GM18861 (cell line): ENCODE measurements at regions not wholly inside any gene's neighbourhood (a gene's known extent, or its start where the extent isn't known, plus 50 kb on each side); places are given as distances from the start of the nearest gene placed in this dataset.
"Not testable (repeated sequence)": the region's sequence is repeated elsewhere in the genome, so short reads cannot be mapped to it uniquely, and the experiment has no call there.

Source experiments
- ATAC-seq: cut with Tn5 transposase; IDR thresholded peaks from one replicate; pipeline ENCODE4 v1.9.1; 2021; ENCODE audit not compliant: unreplicated experiment

- ATAC-seq, result no peak
Measured at GRCh38 chr1:228846952-228847351, 111.7 kb downstream of the RHOU start.

- not testable (repeated sequence) for ATAC-seq
Measured at GRCh38 chr1:228847451-228847850, 112.2 kb downstream of the RHOU start.

DNA sequence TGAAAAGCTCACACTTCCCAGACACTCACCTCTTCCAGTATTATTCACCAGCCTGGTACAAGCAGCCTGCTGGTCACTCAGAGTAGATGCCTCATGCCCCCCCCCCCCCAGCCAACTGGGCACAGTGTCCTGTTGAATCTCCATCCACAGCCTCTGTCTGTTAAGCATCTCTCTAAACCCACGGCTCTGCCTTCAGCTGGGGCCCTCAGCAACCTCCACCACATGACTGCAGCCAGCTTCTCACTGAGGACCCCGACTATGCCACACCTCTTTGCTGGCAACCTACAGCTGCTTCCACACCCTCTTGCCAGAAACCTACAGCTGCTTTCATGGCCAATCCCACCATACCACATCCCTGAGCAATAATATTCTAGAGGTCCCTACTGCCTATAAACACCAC, 113.1 kb downstream of the RHOU start:
- ATAC-seq, result no peak

DNA sequence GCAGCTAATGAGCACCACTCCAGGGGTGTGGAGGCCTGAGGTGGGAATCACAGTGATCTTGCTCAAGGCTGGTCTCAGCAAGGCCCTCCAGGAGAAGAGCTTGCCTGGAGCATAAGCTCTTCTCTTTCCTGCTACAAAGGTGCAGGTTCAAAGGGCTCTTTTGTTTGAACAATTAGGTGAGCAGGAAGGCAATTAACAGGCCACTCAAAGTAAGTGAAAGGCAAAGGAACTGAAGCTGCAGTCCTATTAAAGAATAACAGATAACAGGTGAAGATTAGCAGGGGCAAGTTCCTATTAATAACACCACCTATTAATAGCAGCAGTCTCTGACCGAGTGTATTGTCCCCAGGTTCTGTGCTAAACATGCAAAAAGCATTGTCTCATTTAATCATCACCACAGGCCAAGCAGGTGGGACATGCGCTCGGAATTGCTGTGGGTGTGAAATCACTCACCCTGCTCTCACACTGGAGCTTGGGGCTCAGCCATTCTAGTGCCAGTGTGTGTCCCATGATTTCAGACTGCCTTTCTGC, 113.8 kb downstream of the RHOU start:
- peak; percentile 90 for ATAC-seq

DNA sequence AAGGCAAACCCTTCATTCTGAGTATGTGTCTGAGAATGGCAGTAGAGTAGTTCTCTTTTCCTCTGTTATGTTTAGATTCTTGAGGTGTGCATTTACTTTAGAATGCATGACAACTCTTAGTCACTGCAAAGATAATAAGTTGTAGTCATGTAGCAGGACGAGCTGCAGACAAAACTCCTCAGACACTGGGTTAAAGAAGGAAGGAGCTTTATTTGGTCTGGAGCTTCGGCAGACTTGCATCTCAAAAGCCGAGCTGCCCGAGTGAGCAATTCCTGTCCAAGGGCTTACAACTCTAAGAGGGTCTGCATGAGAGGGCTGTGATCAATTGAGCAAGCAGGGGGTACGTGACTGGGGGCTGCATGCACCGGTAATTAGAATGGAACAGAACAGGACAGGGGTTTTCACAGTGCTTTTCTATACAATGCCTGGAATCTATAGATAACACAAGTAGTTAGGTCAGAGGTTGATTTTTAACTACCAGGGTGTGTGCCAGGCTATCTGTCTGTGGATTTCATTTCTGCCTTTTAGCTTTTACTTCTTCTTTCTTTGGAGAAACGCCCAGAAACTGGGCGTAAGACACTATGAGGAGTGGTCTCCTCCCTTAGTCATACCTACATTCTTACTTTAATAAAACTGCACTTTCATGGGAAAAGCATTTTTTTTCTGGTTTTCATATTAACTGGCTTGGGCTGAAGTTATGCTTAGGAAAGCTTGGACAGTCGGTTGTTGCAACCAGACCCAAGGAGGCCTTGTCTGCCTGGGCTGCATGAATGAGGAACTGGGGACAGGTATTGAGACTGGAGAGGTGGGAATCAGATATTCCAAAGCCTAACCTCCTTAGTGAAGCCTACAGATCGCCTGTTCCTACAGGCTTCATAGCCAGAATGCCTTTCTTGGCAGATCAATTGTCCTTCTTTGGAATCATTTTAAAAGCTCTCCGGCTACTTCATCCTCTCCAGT, 115.1 kb downstream of the RHOU start:
- ATAC-seq, result peak; percentile 29

GRCh38 chr1:228851193-228851592, 115.9 kb downstream of the RHOU start:
- ATAC-seq, result no peak

DNA sequence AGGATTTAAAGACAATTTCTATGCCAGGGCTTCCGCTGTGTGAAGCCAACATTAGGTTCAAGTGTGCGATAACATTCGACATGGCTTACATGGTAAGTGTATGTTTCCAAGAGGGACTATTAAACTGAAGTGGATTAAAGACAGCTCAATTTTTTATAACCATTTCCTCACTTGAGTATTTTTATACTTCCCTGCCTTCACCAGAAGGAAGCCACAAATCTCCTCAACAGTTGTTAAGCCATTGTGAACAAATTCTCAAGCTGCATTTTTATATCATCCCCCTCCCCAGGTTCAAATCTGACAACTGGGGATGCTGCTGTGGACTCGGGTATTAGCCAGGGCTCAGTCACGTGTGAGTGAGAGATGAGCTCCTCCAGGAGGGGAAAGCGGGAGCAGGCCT, 116.3 kb downstream of the RHOU start:
- no peak for ATAC-seq

DNA sequence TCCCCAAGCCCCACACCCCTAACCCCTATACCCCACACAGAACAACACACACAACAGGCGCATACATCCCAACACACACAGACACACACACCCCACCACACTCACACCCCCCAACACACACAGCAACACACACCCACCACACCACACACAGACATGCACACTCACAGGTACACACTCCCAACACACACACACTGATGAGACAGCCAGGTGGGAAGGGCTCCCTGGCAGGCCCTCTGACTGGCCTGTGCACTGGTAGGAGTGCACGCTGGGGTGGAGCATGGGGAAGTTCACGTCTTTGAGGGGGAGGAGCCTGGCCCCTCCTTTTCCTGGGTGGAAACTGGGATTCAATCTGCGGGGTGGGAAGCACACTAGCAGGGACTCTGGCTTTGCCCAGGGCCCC, 116.7 kb downstream of the RHOU start:
- no peak for ATAC-seq

DNA sequence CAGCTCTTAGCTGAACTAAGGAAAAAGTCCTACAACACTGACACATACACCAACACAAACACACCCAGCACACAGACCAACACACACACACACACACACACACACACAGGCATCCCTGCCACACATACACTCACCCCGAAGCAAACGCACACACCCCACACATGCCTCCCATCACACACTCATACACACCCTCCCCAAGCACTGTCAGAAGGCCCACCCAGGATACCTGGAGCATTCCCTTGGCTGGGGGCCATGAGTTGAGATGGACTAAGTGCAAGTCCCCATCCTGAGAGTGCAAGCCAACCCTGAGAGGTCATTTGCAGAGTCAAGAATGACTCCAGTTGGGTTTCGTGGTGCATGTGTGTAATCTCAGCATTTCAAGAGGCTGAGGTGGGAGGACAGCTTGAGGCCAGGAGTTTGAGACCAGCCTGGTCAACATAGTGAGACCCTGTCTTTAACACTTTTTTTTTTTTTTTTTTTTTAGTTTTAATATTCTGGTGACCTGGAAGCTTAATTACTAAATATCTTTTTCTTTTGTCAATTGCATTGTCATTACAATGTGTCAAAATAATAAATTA, 117.3 kb downstream of the RHOU start:
- ATAC-seq, result no peak

DNA sequence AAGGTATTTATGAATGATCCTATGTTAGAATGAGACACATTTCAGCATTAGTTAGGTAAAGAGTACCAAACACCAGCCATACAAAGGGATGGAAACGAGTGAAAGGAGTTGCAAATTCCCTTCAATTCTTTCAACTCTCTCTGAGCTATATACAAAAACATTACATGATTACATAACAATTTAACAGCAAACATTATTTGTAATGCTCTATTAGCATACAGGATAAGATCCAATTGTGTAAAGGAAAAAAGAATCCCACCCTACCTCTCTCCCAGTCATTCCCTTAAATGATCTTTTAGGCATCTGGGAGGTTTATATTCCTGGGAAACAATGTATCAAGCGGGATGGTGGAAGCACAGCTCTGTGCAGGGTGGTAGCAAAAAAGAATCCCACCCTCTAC, 117.9 kb downstream of the RHOU start:
- no peak for ATAC-seq

- no peak for ATAC-seq
Measured at GRCh38 chr1:228853637-228854036, 118.4 kb downstream of the RHOU start.

DNA sequence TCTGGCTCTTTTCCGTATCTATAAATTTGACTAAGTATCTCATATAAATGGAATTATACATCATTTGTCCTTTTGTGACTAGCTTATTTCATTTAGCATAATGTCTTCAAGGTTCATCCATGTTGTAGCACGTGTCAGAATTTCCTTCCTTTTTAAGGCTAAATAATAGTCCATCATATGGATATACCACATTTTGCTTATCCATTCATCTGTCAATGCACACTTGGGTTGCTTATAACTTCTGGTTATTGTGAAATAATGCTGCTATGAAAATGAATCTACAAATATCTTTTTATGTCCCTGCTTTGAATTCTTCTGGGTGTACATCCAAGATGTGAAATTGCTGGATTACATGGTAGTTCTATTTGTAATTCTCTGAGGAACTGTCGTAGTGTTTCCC, 119.6 kb downstream of the RHOU start:
- ATAC-seq, result no peak

- no peak for ATAC-seq
Measured at GRCh38 chr1:228857611-228858010, 122.3 kb downstream of the RHOU start.

DNA sequence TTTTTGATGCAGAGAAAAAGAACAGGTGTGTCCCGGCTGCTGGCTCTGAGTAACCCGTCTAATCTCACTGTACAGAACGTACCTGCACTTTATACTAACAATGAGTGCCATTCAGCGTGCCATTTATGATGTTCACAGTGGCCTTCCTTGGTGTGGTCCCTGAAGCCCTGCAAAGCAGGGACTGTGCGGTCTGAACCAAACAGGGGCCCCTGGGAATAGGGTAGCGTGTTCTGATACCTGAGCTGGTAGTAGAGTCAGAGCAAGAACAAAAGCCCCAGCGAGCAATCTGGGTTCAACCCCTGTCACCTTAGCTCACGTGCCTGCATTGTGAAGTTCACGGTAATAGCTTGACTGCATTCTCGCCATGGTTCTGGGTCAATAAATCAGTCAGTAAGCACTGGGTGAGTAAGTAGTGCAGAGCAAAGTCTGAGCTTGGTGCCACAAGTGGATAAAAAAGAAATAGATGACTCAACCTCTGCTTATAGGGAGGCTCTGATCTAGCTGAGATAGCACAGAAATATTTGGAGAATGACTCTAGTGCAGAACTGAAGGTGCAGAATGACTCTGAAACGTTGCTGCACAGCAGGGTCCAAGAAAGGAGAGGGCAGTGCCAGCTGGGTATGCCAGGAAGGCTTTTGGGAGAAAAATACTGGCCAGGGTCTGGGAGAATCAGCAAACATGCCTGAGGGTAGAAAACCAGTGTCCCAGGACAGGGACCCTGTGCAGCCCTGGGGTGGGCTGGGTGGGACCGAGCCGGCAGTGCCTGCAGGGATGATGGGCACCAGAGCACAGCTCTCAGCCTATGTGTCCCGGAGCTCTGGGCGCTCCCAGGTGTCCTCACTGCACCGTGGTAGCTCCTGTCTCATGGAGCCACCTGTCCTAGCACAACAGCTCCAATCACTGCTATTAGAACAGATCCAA, 125.9 kb downstream of the RHOU start:
- peak; percentile 86 for ATAC-seq

GRCh38 chr1:228861832-228862180, 126.5 kb downstream of the RHOU start:
- ATAC-seq, result no peak

- no peak for ATAC-seq
Measured at GRCh38 chr1:228862542-228863505, 127.5 kb downstream of the RHOU start.

GRCh38 chr1:228863776-228864175, 128.5 kb downstream of the RHOU start:
- no peak for ATAC-seq

GRCh38 chr1:228865627-228866330, 130.5 kb downstream of the RHOU start:
- no peak for ATAC-seq

DNA sequence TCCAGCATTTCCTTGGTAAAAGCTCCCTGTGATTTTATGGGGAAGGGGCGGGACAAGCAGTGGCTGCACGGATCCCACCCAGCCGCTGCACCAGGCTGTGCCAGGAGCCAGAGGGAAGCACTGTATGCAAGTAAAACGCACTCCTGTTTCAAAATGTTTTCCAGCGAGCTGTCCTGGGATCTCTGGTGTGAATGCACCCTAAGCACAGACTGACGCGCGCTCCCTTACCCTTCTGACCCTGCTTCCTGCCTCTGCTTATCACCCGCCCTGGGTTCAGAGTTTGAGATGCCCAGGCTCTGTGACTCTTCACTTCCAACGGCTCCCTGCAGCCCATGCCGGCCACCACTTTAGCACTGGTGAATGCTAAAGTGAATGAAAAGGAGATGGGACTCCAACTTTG, 131.2 kb downstream of the RHOU start:
- ATAC-seq, result no peak
